ENCODE measurements at regions not wholly inside any gene's neighbourhood (a gene's known extent, or its start where the extent isn't known, plus 50 kb on each side); places are given as distances from the start of the nearest gene placed in this dataset.

GRCh38 chr2:18891600-18892345 lies 302.4 kb upstream of the NT5C1B start (continued):
- no peak for TF ChIP-seq HMGXB4 (CRISPR knock-in tag; IDR thresholded peaks at IDR 0.05)
- no peak for TF ChIP-seq PTTG1 (tag; IDR thresholded peaks at IDR 0.05; ENCODE audit: low read depth)
- TF ChIP-seq RBM22 (IDR thresholded peaks at IDR 0.05; ENCODE audit: low read depth, low read length, poor library complexity, severe bottlenecking), result no peak
- no peak for TF ChIP-seq ZNF76 (CRISPR knock-in tag; IDR thresholded peaks at IDR 0.05; ENCODE audit: borderline replicate concordance)
- no peak for TF ChIP-seq STAT5B (CRISPR knock-in tag; IDR thresholded peaks at IDR 0.05)
- TF ChIP-seq, protein P1, sequence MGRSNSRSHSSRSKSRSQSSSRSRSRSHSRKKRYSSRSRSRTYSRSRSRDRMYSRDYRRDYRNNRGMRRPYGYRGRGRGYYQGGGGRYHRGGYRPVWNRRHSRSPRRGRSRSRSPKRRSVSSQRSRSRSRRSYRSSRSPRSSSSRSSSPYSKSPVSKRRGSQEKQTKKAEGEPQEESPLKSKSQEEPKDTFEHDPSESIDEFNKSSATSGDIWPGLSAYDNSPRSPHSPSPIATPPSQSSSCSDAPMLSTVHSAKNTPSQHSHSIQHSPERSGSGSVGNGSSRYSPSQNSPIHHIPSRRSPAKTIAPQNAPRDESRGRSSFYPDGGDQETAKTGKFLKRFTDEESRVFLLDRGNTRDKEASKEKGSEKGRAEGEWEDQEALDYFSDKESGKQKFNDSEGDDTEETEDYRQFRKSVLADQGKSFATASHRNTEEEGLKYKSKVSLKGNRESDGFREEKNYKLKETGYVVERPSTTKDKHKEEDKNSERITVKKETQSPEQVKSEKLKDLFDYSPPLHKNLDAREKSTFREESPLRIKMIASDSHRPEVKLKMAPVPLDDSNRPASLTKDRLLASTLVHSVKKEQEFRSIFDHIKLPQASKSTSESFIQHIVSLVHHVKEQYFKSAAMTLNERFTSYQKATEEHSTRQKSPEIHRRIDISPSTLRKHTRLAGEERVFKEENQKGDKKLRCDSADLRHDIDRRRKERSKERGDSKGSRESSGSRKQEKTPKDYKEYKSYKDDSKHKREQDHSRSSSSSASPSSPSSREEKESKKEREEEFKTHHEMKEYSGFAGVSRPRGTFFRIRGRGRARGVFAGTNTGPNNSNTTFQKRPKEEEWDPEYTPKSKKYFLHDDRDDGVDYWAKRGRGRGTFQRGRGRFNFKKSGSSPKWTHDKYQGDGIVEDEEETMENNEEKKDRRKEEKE (IDR thresholded peaks at IDR 0.05; ENCODE audit: borderline replicate concordance in 1 of 2, control insufficient read depth in 1 of 2, low read depth in 2 of 2, low read length in 1 of 2), result no peak
